ENCODE measurements at regions not wholly inside any gene's neighbourhood (a gene's known extent, or its start where the extent isn't known, plus 50 kb on each side); places are given as distances from the start of the nearest gene placed in this dataset.

DNA sequence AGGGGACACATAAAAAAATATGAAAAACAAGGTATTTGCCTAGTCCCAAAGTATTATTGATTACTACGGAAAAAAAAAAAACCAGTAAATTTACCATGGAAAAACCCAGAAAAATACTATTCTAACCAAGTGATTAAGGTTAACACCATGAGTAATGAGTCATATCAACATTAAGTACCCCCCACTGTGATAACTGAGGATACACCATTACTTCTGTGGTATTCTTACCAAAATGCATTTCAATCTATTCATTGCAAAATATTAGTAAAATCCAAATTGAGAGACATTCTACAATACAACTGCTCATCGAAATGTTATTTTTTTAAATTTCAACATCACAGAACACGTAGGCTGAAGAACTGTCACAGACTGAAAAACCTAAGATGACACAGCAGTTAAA, 669.8 kb downstream of the ZEB2 start:
- TF ChIP-seq, protein P1, sequence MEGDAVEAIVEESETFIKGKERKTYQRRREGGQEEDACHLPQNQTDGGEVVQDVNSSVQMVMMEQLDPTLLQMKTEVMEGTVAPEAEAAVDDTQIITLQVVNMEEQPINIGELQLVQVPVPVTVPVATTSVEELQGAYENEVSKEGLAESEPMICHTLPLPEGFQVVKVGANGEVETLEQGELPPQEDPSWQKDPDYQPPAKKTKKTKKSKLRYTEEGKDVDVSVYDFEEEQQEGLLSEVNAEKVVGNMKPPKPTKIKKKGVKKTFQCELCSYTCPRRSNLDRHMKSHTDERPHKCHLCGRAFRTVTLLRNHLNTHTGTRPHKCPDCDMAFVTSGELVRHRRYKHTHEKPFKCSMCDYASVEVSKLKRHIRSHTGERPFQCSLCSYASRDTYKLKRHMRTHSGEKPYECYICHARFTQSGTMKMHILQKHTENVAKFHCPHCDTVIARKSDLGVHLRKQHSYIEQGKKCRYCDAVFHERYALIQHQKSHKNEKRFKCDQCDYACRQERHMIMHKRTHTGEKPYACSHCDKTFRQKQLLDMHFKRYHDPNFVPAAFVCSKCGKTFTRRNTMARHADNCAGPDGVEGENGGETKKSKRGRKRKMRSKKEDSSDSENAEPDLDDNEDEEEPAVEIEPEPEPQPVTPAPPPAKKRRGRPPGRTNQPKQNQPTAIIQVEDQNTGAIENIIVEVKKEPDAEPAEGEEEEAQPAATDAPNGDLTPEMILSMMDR (IDR thresholded peaks at IDR 0.05) = no peak
- TF ChIP-seq POLR2A (IDR thresholded peaks at IDR 0.05) = no peak
